ENCODE measurements at regions not wholly inside any gene's neighbourhood (a gene's known extent, or its start where the extent isn't known, plus 50 kb on each side); places are given as distances from the start of the nearest gene placed in this dataset.
"Not testable (repeated sequence)": the region's sequence is repeated elsewhere in the genome, so short reads cannot be mapped to it uniquely, and the experiment has no call there.

GRCh38 chr5:57069115-57069835 is 104.6 kb upstream of the GPBP1 start:
- no peak for DNase-seq

DNA sequence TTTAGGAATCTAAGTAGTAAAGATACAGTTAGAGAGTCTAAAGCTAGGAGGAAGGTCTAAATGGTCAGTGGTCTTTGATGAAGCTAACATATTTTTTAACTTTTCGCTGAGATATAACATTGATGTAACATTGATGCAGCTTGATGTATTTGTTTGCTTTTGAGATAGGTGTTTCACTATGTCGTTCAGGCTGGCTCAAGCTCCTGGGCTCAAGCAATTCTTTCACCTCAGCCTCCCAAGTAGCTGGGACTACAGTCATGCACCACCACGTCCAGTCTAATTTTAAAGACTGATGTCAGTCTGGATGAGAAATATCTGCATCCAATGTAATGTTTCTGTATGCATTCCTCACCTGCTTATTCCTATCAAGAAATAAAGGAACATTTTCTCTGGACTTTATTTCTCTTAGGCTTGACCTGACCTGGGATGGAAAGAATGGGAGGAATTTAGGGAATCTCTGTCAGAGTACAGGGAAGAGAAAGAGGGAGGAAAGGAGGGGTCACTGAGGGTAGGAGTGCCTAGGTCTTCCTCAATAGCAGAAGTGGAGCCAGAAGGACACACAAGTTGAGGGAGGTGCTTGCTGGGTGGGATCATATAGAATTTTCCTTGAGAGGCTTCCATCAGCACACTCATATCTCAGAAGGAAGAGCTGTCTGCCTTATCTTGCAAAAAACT is 101.5 kb upstream of the GPBP1 start:
- DNase-seq: no peak

GRCh38 chr5:57082441-57083067 is 91.3 kb upstream of the GPBP1 start:
- no peak for DNase-seq

GRCh38 chr5:57085306-57086081 is 88.4 kb upstream of the GPBP1 start:
- no peak for DNase-seq

DNA sequence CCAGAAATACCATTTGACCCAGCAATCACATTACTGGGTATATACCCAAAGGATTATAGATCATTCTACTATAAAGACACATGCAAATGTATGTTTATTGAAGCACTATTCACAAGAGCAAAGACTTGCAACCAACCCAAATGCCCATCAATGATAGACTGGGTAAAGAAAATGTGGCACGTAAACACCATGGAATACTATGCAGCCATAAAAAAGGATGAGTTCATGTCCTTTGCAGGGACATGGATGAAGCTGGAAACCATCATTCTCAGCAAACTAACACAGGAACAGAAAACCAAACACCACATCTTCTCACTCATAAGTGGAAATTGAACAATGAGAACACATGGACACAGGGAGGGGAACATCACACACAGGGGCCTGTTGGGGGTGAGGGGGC is 85.9 kb upstream of the GPBP1 start:
- not testable (repeated sequence) for DNase-seq

GRCh38 chr5:57094753-57095683 is 78.8 kb upstream of the GPBP1 start:
- DNase-seq: no peak

DNA sequence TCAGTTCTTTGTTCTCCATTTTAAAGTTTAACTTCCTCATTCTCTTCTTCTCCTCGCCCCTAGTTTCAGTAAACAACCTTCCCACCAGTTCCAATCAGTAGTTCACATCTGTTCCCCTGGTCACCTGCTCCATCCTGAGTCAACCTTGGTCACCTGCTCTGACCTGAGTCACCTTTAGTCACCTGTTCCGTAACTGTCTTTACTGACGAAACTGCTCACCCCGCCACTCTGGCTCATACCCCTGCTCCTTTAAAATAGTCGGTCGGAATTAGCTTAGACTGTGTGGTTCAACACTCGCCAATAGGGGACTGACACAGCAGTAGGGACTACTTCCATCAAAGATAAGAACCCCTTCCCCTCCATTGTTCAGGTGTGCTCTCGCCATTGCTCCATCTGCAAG is 76.3 kb upstream of the GPBP1 start:
- DNase-seq: no peak

- DNase-seq: no peak
Measured at GRCh38 chr5:57102189-57102904, 71.5 kb upstream of the GPBP1 start.

- no peak for DNase-seq
Measured at GRCh38 chr5:57102905-57103255, 71.0 kb upstream of the GPBP1 start.

DNA sequence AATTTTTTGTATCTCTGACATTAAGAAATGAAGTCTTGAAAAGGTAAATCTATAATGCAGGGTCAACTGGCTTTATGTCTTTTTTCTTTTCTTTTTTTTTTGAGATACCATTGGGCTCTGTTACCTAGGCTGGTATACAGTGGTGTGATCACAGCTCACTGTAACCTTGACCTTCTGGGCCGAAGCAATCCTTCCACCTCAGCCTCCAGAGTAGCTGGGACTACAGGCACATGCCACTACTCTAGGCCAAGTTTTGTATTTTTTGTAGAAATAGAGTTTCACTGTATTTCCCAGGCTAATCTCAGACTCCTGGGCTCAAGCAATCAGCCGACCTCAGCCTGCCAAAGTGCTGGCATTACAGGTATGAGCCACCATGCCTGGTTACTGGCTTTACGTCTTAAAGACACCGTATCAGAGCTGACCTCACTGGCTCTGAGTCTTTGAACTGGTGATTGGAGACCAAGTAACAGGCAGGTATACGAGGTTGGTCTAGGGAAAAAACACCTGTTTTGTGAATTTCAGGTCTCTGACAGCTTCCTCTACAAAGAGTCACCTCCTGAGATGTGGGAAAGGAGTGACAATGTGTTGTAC is 70.4 kb upstream of the GPBP1 start:
- DNase-seq: no peak

DNA sequence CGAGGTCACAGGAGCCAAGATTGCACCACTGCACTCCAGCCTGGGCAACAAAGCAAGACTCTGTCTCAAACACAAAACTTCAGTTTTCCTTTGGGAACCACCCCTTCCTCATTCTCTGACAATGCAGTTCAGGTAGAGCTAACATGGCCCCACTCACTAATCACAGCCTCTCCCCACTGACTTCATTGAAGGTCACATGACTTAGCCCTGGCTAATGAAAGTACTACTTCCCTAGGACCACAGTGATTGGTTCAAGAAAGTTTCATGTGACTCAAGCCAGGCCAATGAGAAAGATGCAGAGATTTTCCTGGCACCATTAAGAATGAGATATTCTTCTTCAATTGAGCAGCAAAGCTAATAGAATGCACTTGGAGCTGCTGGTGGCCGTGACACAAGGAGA is 67.2 kb upstream of the GPBP1 start:
- no peak for DNase-seq

DNA sequence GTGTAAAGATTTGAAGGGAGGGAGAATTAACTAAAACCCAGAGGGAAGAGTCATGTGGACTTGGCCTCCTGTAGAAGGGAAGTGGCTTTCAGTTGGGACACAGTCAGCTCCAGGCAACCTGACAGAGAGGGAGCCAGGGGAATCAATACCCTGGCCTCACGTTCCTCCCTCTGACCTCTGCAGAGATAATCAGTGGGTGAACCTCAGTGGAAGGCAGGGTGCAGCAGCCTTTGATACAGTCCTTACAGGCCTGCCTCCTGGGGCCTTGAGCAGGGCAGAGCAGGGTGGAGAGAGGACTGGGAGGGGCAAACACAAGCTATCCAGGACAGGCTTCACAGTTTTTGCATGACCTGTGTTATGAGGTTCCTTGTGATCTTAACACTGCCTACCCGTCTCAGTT is 61.9 kb upstream of the GPBP1 start:
- no peak for DNase-seq

GRCh38 chr5:57113481-57113880 is 60.4 kb upstream of the GPBP1 start:
- no peak for DNase-seq

DNA sequence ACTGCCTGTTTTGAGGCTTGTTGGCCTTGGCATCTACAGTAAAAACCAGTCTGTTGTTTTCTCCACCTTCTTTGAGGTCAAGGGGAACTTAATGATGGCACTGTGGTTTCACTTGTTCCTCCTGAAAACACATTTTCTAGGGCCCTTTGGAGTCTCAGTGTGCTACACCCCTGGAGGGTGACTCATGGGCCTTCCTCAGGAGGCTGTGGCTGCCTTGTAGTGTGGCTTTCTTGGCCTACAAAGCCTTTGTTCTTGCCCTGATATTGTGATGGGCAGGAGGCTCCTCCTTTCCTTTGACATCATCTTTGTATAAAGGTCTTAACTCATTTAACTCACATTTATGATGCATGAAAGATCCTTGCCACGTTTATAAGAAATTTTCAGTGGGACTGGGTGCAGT is 56.3 kb upstream of the GPBP1 start:
- peak in 1 of 2 experiments; percentile 65 for DNase-seq

DNA sequence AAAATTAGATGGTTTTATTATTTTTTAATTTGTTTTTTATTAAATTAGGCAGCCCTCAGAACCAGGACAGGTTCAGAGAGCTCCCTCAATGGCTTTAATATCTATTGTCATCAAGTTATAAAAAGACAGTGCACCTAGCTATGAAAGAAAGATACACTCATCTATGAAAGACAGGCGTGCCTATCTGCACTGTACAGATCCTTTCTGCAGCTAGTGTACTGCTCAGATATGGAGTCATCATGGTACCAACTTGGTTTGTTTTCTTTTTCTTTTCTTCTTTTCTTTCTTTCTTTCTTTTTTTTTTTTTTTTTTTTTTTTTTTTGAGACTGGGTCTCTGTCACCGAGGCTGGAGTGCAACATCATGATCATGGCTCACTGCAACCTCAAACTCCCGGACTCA is 54.8 kb upstream of the GPBP1 start:
- no peak for DNase-seq

- no peak for DNase-seq
Measured at GRCh38 chr5:57124014-57124413, 49.8 kb upstream of the GPBP1 start.
